ENCODE measurements at regions not wholly inside any gene's neighbourhood (a gene's known extent, or its start where the extent isn't known, plus 50 kb on each side); places are given as distances from the start of the nearest gene placed in this dataset.

GRCh38 chr4:182140547-182140946 is 102.7 kb upstream of the TENM3 start:
- H3K27me3 ChIP-seq, result peaks cover 64% of the 10 kb centered on the region
- no peak for DNase-seq
- no peak for ATAC-seq

DNA sequence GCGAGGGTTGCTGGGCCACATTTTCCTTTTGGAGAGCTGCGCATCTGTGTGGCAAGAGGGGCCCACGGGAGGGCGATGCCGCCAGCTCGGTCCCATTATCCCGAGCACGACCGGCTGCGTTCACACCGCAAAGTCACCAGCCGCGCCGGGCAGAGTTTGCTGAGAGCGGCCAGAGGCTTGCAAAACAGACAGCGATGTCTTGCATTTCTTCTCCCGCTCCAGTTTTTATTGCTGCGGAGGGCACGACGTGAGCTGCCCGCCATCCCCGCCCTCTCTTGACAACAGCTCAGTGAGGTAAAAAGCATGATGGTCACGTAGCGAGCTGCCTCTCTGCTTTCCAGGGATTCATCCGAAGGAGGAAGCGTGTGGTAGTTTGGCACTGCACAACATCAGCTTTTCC is 102.1 kb upstream of the TENM3 start:
- intact Hi-C loops (cut with DNase I), result no loop called here
- Histone ChIP-seq H3K9me3 (no peaks in the 10 kb centered on the region), H3K4me3 (no peak overlapping the region), H3K36me3 (no peaks in the 10 kb centered on the region), H3K27me3 (peaks cover 67% of the 10 kb centered on the region), H3K27ac (no peak overlapping the region), H3K4me1 (peaks cover 12% of the 10 kb centered on the region)
- TF ChIP-seq, protein P1, sequence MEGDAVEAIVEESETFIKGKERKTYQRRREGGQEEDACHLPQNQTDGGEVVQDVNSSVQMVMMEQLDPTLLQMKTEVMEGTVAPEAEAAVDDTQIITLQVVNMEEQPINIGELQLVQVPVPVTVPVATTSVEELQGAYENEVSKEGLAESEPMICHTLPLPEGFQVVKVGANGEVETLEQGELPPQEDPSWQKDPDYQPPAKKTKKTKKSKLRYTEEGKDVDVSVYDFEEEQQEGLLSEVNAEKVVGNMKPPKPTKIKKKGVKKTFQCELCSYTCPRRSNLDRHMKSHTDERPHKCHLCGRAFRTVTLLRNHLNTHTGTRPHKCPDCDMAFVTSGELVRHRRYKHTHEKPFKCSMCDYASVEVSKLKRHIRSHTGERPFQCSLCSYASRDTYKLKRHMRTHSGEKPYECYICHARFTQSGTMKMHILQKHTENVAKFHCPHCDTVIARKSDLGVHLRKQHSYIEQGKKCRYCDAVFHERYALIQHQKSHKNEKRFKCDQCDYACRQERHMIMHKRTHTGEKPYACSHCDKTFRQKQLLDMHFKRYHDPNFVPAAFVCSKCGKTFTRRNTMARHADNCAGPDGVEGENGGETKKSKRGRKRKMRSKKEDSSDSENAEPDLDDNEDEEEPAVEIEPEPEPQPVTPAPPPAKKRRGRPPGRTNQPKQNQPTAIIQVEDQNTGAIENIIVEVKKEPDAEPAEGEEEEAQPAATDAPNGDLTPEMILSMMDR (IDR thresholded peaks at IDR 0.05), result no peak
- ATAC-seq (no peak), DNase-seq (no peak)

More at GRCh38 chr4:182140547-182140946, 102.7 kb upstream of the TENM3 start:
- no peaks in the 10 kb centered on the region for H3K9me3 ChIP-seq
- TF ChIP-seq, protein P1 (IDR thresholded peaks at IDR 0.05), result no peak
- H3K4me3 ChIP-seq, result no peak overlapping the region
- peaks cover 12% of the 10 kb centered on the region for H3K4me1 ChIP-seq
- intact Hi-C loops (cut with DNase I), result no loop called here
- H3K36me3 ChIP-seq, result no peaks in the 10 kb centered on the region
- no peak overlapping the region for H3K27ac ChIP-seq

- intact Hi-C loops (cut with DNase I), result no loop called here
- Histone ChIP-seq H3K36me3 (no peaks in the 10 kb centered on the region), H3K9me3 (no peaks in the 10 kb centered on the region), H3K27ac (no peak overlapping the region), H3K4me1 (peaks cover 12% of the 10 kb centered on the region), H3K27me3 (peaks cover 77% of the 10 kb centered on the region), H3K4me3 (peak overlapping the region; percentile 53)
- DNase-seq (no peak), ATAC-seq (peak; percentile 28)
- TF ChIP-seq, protein P1 (IDR thresholded peaks at IDR 0.05), result no peak
These were observed 100.8 kb upstream of the TENM3 start for GRCh38 chr4:182142176-182143085.

GRCh38 chr4:182143086-182143821 is 99.9 kb upstream of the TENM3 start:
- TF ChIP-seq, protein P1 (IDR thresholded peaks at IDR 0.05), result no peak
- intact Hi-C loops (cut with DNase I), result no loop called here
- ATAC-seq, result no peak
- H3K36me3 ChIP-seq, result no peaks in the 10 kb centered on the region
- H3K4me1 ChIP-seq, result peaks cover 12% of the 10 kb centered on the region
- H3K27ac ChIP-seq, result no peak overlapping the region
- H3K4me3 ChIP-seq, result peak overlapping the region; percentile 53
- no peaks in the 10 kb centered on the region for H3K9me3 ChIP-seq
- no peak for DNase-seq
- H3K27me3 ChIP-seq, result peaks cover 81% of the 10 kb centered on the region

GRCh38 chr4:182143822-182144625 is 99.2 kb upstream of the TENM3 start:
- H3K27me3 ChIP-seq, result peaks cover 83% of the 10 kb centered on the region
- H3K4me3 ChIP-seq, result peak overlapping the region; percentile 53
- peaks cover 12% of the 10 kb centered on the region for H3K4me1 ChIP-seq
- no peaks in the 10 kb centered on the region for H3K36me3 ChIP-seq
- no peak overlapping the region for H3K27ac ChIP-seq
- DNase-seq (peak; percentile 63), ATAC-seq (peak; percentile 55)
- TF ChIP-seq, protein P1 (IDR thresholded peaks at IDR 0.05), result no peak
- no peaks in the 10 kb centered on the region for H3K9me3 ChIP-seq
- intact Hi-C loops (cut with DNase I), result no loop called here
